ENCODE measurements at regions not wholly inside any gene's neighbourhood (a gene's known extent, or its start where the extent isn't known, plus 50 kb on each side); places are given as distances from the start of the nearest gene placed in this dataset.

DNA sequence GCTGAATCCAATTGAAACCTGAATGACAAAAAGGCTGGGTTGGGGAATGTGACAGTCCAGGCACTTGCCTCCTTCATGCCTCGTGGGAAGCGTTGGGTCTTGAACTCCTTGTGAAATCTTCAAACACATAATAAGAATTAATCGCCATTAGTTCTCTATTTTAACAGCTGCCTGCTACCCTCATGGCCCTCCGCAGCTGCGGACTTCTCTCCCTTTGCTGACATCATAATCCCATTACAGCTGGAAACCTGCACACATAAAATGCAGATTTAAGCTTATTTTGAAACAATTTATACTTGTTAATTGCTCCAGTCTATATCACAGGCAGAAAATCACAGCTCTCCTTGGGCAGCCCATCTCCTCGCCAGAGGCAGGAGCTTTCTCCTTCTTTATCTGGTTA lies 403.0 kb upstream of the MKI67 start:
- H3K27ac Mint-ChIP-seq: peak overlapping the region; percentile 82 to 87 (median 83)
- H3K27me3 Mint-ChIP-seq (ENCODE audit: low read depth): peaks cover 7% of the 10 kb centered on the region

DNA sequence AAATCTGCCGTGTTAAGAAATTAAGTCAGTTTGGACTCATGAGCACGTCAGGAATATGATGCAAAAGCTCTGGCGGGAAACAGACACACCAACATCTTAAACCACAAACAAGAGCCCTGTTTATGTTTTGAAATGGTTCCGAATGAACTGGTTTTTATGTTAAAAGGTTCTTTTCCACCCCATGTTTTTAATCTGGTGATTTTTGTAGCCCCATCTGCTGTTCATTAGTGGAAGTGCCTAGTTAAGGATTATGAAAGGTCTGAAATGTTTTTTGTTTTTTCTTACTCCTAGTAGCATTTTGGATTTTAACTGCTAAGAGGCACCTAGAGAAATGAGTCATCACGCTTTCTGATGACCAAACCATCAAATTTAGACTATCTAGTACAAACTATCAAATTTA lies 404.1 kb upstream of the MKI67 start:
- no peaks in the 10 kb centered on the region for H3K9me3 Mint-ChIP-seq
- H3K4me1 Mint-ChIP-seq: peaks cover 67% of the 10 kb centered on the region
- peak; percentile 61 to 70 (median 69) for TF ChIP-seq CTCF (IDR thresholded peaks at IDR 0.05; ENCODE audit: unreplicated experiment in 3 of 3)
- H3K27me3 Mint-ChIP-seq (ENCODE audit: low read depth): peaks cover 7% of the 10 kb centered on the region
- H3K36me3 Mint-ChIP-seq (ENCODE audit: low read depth): no peaks in the 10 kb centered on the region
- peak overlapping the region; percentile 65 to 86 (median 83) for H3K27ac Mint-ChIP-seq
- H3K4me3 Mint-ChIP-seq: no peak overlapping the region

More for the DNA sequence above, 403.0 kb upstream of the MKI67 start:
- H3K4me1 Mint-ChIP-seq: peaks cover 72% of the 10 kb centered on the region
- H3K9me3 Mint-ChIP-seq: no peaks in the 10 kb centered on the region
- no peaks in the 10 kb centered on the region for H3K36me3 Mint-ChIP-seq (ENCODE audit: low read depth)
- H3K4me3 Mint-ChIP-seq: no peak overlapping the region
- no peak for TF ChIP-seq CTCF (IDR thresholded peaks at IDR 0.05; ENCODE audit: unreplicated experiment in 3 of 3)

DNA sequence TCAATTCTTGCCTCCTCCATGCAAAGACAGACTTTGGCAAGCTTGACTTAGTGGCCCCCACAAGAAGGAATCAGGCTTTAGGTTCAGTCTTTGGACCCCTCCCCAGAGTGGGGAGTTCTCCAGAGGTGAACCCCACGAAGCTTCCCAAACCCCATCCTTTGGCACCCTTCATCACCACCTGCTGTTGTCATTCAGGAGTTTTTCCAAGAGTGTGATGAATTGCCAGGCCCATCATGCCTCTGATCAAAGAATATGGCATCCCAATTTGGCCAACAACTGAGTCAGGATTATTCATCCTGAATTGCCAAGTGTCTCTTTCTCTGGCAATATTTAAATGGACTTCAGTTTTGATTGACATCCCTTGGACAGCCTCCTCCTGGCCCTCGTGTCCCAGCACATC lies 404.7 kb upstream of the MKI67 start:
- TF ChIP-seq CTCF (IDR thresholded peaks at IDR 0.05; ENCODE audit: unreplicated experiment in 3 of 3): no peak
- peak overlapping the region in 2 of 3 experiments; percentile 51 to 83 for H3K27ac Mint-ChIP-seq
- peaks cover 7% of the 10 kb centered on the region for H3K27me3 Mint-ChIP-seq (ENCODE audit: low read depth)
- H3K36me3 Mint-ChIP-seq (ENCODE audit: low read depth): no peaks in the 10 kb centered on the region
- H3K4me1 Mint-ChIP-seq: peaks cover 61% of the 10 kb centered on the region
- no peak overlapping the region for H3K4me3 Mint-ChIP-seq
- H3K9me3 Mint-ChIP-seq: no peaks in the 10 kb centered on the region

DNA sequence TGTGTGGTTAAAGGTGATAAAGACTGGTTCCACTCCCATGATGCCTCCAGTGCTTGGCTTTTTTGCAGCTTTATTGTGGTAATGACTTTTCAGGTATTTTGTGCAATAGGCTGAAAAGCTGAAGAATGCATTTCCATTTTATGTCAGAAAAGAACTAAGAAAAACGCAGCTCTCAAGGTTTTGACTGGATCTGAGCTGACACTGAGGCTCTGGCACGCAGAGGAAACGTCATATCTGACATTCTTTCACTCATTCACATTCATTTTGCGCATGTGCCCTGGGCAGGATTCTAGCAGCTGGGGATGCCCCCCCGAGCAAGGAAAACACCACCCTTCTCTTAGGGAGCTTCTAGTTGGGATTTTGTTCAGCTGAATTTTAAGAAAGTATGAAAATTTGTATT lies 408.5 kb upstream of the MKI67 start:
- TF ChIP-seq CTCF (IDR thresholded peaks at IDR 0.05; ENCODE audit: unreplicated experiment in 3 of 3): no peak
- Mint-ChIP-seq H3K4me1 (peaks cover 49% of the 10 kb centered on the region), H3K36me3 (ENCODE audit: low read depth) (no peaks in the 10 kb centered on the region), H3K9me3 (no peaks in the 10 kb centered on the region), H3K27ac (no peak overlapping the region), H3K4me3 (no peak overlapping the region), H3K27me3 (ENCODE audit: low read depth) (peaks cover 18% of the 10 kb centered on the region)

- Mint-ChIP-seq H3K27ac (peak overlapping the region in 2 of 3 experiments; percentile 2 to 20), H3K4me3 (no peak overlapping the region), H3K27me3 (ENCODE audit: low read depth) (peaks cover 24% of the 10 kb centered on the region), H3K4me1 (peaks cover 49% of the 10 kb centered on the region), H3K36me3 (ENCODE audit: low read depth) (no peaks in the 10 kb centered on the region), H3K9me3 (no peaks in the 10 kb centered on the region)
- no peak for TF ChIP-seq CTCF (IDR thresholded peaks at IDR 0.05; ENCODE audit: unreplicated experiment in 3 of 3)
Observed at GRCh38 chr10:128536259-128536658, 410.0 kb upstream of the MKI67 start.

GRCh38 chr10:128537834-128538330 lies 411.7 kb upstream of the MKI67 start:
- TF ChIP-seq CTCF (IDR thresholded peaks at IDR 0.05; ENCODE audit: unreplicated experiment in 3 of 3): no peak
- Mint-ChIP-seq H3K4me3 (peak overlapping the region in 1 of 3 experiments; percentile 8), H3K9me3 (no peaks in the 10 kb centered on the region), H3K36me3 (ENCODE audit: low read depth) (no peaks in the 10 kb centered on the region), H3K4me1 (peaks cover 54% of the 10 kb centered on the region), H3K27ac (peak overlapping the region; percentile 49 to 74 (median 66)), H3K27me3 (ENCODE audit: low read depth) (peaks cover 26% of the 10 kb centered on the region)
